ENCODE measurements at regions not wholly inside any gene's neighbourhood (a gene's known extent, or its start where the extent isn't known, plus 50 kb on each side); places are given as distances from the start of the nearest gene placed in this dataset.

DNA sequence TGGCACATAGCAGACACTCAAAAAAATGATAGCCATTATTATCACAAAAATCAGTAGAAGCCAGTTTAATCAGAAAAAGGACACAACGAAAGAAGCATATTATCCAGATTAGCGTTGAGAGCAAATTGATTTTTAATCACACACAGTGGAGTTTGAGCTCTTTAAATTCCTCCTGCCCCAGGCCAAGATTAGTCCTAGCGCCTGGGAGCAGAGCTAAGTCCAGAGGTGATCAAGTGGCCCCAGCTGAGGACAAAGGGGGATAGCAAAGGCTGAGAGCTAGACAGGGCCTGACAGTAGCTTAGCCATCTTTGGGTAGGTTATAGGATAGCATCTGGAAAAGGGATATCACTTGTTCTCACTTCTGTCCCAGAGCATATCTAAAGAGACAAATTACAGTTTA lies 133.6 kb downstream of the NXPE2 start:
- no peak for DNase-seq

- DNase-seq: no peak
Observed at GRCh38 chr11:114812733-114813132, 134.4 kb downstream of the NXPE2 start.

GRCh38 chr11:114813189-114813718 lies 134.9 kb downstream of the NXPE2 start:
- no peak for DNase-seq

DNA sequence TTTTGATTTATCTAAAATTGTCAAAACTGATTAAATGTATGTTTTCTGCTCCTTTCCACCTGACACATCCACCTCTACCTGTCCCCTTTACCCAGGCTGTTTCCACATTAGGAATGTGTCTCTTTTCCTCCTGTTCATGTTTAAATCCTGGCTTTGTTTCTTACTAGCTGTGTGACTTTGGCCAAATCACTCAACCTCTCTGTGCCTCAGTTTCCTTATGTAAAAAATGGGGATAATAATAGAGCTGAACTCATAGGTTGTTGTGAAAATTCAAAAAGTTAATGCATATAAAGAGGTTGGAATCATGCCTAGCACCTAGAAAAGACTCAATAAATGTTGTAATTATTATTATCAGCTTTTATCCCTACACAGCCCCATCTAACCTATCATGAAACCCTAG lies 136.8 kb downstream of the NXPE2 start:
- DNase-seq: no peak

GRCh38 chr11:114815761-114816160 lies 137.4 kb downstream of the NXPE2 start:
- DNase-seq: no peak

- DNase-seq: no peak
Observed at GRCh38 chr11:114816791-114817190, 138.5 kb downstream of the NXPE2 start.

DNA sequence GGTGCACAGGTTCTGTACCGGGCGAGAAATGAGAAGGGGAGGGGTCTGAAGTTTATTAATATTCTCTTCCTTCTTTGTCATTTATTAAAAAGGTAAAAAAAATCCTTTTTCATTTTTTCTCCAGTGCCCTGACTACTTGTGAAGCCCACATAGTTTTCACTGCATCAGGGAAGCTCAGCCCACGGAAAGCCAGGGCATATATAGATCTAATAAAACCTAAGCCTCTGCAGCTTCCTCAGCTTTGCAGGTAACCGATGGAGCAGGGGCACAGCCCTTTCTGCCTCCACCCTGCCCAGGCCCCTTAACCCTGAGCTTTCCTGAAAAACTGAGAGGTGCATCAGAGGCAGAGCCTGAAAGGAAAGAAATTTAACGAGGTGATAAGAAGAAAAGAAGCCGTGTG lies 140.1 kb downstream of the NXPE2 start:
- DNase-seq: no peak

DNA sequence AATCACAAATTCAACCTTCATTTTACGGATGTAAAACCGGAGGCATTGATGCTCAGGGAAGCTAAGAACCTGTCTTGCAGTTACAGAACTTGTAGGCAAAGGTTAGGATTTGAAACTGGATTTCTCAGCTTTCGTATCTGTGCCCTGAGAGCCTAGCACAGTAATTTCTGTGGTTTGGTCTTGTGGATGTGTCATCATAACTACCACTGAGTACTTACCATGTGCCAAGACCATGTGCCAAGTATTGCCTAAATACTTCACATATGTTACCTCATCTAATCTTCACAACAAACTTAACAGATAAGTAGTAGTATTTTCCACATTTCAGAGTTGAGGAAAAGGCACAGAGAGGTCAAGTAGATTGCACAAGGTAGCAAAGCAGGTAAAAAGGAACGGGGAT lies 140.7 kb downstream of the NXPE2 start:
- no peak for DNase-seq

GRCh38 chr11:114820621-114821020 lies 142.3 kb downstream of the NXPE2 start:
- no peak for DNase-seq

- DNase-seq: peak; percentile 31
Observed at GRCh38 chr11:114821621-114822412, 143.5 kb downstream of the NXPE2 start.

- no peak for DNase-seq
Observed at GRCh38 chr11:114826910-114827442, 148.6 kb downstream of the NXPE2 start.

DNA sequence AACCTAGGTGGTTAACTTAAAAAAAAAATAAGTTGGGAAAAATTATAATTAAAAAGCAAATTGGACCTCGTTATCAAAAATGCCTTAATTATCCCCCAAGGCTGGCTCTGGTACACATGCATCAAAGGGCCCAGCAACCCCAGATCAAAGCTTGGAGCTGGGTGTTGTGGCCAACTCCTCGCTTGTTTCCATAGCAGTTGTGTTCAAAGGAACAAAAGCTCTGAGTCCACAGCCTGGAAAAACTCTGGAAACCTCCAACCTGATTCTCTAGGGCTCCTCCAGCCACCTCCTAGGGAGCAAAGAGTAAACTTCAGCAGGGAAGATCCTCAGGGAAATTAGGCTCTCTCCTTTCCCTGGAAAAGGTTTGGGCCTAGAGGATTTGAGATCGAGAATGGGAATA lies 149.4 kb downstream of the NXPE2 start:
- DNase-seq: no peak

DNA sequence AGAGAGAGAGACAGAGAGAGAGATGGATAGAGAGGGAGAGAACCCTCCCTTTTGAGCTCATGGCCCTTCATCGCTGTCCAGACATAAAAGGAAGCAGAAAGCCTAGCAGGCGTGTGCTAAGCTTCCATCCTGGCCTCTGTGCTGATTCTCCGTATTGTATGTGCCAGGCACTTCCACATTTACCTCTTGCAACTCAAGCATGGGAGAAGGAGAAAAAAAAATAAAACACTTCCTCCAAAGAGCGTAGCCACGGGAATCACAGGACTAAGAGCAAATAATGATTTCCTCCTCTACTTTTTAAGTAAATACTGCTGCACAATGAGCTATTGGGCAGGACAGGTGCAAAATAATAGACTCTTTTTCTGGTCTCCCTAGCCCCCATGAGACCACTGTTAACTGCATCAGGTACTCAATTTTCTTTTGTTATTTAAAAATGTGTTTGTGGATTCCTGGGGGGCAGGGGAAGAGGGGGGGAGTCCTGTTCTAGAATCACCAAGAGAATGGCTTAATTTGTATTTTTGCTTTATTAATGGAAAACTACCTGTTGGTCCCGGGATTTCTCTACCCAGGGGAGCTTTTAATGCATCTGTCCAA lies 154.3 kb downstream of the NXPE2 start:
- peak; percentile 99 for DNase-seq

- no peak for DNase-seq
Observed at GRCh38 chr11:114836161-114836560, 157.8 kb downstream of the NXPE2 start.

DNA sequence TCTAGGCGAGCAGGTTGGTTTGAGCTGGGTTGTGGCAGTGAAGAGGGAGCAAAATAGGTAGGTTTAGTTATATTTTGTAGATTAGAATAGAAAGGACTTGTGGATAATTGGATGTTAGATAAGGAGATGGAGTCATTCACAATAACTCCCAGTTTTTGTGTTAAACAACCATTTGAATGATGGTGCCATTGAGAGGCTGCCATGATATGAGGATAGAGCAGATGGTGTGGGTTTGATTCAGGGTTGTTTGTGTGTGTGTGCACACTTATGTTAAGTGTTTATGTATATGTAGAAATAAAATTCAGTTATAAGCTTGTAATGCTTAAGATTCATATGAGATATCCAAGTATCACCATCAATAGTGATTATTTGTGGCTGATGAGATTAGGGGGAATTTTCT lies 166.6 kb downstream of the NXPE2 start:
- DNase-seq: no peak

- DNase-seq: no peak
Observed at GRCh38 chr11:114845766-114846415, 167.6 kb downstream of the NXPE2 start.

DNA sequence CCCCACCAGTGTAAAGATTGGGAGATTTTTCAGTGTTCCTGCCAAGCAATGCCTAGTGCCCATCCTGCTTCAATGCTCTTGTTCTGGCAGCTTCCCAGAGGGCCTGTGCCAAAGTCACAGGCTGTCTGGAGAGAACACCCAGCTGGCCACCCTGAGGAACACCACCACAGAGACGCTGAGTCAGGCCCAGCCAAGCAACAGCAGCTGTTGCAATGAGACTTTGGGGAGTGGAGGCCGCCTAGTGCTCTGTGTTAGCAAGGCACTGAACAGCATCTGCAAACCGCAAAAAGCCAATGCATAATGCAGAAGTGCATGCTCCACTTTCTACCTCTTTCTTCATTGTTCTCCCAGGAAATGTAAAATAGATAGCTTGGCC lies 168.1 kb downstream of the NXPE2 start:
- peak; percentile 26 for DNase-seq

DNA sequence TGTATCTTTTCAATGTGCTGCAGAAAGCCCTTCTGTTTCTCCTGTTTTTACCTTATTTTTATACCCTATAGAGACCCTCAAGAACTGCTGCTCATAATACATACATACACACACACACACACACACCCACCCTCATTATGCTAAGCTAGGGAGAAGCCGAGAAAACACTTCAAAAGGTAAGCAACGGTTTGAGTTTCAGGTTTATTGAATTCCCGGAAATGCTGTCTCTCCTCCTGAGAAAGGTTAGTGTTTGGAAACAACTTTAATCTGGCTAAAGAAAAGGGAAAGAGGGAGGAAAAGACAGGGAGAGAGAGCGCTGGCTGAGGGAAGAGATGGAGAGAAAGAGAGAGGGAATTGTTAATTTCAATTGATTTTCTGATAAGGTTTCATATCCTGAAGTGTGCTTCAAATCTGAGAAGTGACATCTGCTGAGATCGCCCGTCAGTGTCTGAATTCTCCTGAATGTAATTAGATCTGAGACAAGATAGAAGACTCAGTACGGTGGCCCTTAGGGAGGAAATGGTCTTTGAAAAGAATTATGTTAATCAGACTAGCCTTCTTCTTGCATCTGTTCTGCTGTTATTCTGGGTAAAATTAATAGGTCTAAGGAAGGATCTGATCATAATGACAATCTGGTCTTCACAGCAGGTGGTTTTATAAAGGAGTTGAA lies 169.1 kb downstream of the NXPE2 start:
- DNase-seq: no peak

DNA sequence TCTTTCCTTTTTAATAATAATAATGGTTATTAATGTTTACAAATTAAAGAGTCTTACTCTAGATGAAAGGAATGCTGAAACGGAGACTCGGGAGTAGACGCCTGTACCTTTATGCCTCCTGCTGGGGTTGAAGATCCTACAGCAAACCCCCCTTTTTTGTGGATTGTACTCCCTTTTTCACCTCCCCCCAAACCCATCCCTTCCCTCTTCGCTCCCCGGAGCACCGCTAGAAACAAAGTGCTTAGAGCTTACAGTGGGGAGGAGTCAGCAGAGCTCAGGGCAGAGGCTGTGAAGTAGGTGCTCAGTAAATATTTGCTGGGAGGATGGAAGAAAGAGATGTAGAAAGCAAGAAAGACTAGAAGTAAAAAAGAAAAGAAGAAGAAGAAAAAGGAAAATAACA lies 169.7 kb downstream of the NXPE2 start:
- DNase-seq: no peak

DNA sequence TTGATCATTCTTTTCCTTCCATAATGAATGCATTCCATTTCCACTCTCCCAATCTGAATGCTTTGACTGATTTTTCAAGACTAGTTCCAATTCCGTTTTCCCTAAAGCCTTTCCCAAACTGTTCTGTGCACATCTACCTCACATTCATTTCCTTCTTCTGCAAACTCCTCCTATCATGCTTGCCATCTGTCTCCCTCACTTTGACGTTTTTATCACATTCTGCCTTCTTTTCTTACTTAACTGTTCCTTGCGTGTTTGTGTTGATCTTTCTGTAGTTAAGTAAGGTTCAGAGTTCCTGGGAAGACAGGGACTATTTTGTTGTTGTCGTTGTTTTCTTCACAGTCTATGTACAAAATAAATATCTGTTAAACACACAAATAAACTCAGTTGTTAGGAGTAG lies 179.0 kb downstream of the NXPE2 start:
- DNase-seq: no peak

DNA sequence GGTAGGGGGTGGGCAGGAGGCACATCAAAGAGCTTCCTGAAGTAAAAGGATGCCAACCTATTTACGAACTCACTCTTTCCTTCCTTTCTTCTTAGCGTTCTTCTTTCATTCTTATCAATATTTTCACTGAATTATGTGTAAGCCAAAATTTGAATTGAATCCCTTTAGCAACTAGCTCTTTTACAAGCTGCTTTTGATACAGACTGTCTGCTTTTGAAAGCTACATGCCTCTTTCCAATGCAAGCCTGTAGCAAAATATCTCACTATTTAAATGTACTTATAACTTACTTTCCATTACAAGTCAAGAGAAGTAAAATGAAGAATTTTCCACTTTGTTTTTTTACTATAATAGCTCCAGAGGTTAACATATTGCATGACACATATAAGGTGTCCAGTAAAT lies 186.6 kb downstream of the NXPE2 start:
- DNase-seq: no peak

GRCh38 chr11:114876234-114876633 lies 197.9 kb downstream of the NXPE2 start:
- DNase-seq: no peak

DNA sequence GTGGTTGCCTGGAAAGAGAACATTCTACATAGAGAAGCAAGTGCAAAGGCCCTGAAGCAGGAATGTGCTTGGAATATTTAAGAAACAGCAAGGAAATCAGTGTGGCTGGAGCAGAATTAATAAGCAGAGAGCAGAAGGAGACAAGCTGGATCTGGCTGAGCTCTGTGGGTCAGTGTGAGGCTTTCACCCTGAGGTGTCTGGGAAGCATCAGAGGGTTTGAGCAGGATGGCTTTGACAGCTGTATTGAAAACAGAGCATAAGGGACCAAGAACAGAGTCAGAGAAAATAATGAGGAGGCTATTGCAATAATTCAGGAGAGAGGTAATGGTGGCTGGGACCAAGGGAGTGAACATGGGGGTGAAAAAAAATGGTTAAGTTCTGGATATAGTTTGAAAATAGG lies 199.6 kb downstream of the NXPE2 start:
- DNase-seq: no peak

Measured in DMS153 (cell line).